ENCODE measurements at regions not wholly inside any gene's neighbourhood (a gene's known extent, or its start where the extent isn't known, plus 50 kb on each side); places are given as distances from the start of the nearest gene placed in this dataset.

DNA sequence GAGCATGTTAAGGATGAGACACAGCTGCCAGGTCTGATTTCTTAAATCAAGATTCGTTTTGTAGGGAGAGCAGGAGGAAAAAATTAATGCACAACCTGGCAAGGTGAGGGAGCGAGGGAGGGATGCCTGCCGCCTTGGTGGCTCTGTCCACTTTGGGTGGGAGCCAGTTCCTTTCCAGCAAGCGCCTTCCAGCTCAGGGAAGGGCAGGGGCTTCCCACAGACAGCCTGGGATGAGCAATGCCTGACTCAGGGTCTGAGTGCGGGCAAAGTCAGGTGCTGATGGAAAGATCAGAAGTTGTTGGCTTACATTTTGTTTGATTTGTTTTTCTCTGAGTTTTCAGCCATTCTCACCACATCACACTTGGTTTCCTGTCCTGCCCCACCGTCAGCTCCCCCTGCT, 220.7 kb downstream of the ENGASE start:
- no peak for DNase-seq (ENCODE audit: low read depth in 3 of 3, low spot score in 1 of 3)

DNA sequence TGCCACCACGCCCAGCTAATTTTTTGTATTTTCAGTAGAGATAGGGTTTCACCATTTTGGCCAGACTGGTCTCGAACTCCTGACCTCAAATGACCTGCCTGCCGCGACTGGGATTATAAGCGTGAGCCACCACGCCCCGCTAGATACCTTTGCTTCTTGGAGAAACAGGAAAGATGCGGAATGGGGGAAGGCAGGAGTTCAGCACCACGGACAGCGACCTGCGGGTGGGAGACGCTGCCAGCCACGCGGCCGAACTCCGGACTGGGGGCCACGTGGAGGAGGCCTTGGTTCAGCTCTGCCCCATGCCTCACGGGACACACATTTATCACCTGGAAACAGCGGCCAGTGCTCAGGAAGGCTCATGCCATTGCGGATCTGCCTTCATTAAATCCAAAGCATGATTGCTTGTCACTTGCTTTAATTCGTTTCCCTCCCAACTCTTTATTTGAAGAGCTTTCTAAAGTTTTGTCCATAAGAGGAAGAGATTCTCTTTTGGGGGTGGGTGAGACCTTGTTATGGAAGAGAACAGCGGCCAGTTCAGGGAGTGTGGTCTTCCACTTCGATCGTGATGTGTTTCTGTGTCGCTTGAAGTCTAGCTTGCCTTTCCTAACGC, 219.9 kb downstream of the ENGASE start:
- DNase-seq (ENCODE audit: low read depth in 3 of 3, low spot score in 1 of 3), result peak in 1 of 3 donors; percentile 10

DNA sequence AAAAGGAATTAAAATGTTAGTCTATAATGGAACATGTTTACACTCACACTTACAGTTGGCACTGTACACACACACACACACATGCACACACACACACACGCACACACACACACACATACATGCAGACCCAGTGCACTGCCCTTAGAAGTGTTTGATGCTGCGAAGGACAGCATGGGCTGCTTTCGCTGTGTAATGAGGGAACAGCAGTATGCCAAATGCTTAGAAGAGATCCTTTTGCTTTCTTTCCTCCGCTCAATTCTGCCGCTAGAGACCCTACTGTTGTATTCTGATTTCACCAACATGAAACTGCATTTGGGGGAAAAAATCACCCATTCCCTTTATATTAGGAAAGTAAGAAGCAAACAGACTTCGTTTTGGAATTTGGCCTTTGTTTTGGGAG, 217.9 kb downstream of the ENGASE start:
- no peak for DNase-seq (ENCODE audit: low read depth in 3 of 3, low spot score in 1 of 3)

DNA sequence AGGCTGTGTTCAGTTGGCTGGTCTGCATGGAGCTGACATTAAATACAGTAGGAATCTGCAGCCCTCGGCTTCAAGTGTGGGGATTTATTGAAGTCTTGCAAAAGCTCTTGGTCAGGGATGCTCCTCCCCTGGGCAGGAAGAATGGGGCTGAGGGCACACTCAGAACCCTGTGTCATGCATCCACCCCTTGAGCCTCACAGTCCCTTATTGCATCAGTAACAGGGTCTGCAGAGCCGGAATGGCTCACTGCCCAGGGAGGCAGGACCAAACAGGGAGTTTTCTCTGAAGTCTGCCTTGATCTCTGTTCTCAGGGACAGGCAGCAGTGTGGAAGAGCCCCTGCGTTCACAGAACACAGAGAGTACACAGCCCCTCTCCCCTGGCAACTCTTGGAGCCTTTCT, 216.8 kb downstream of the ENGASE start:
- no peak for DNase-seq (ENCODE audit: low read depth in 3 of 3, low spot score in 1 of 3)

DNA sequence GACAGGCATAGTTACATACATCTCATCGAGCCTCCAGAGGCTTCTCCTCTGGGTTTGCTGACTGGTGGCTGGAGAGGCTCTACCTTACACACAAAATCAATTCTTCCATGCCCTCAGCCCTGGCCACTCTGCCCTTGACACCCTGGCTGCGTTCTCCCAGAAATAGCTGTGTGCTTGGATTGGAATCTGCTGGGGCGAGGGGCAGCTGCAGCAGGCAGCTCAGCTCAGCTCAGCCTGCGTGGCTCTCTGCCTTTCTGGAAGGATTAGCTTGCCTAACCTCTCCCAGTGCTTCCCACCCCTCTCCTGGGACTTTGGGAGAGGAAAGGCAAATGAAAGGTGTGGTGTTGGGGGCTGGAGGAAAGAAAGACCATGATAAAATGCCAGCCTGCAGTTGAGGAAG, 216.1 kb downstream of the ENGASE start:
- no peak for DNase-seq (ENCODE audit: low read depth in 3 of 3, low spot score in 1 of 3)

DNA sequence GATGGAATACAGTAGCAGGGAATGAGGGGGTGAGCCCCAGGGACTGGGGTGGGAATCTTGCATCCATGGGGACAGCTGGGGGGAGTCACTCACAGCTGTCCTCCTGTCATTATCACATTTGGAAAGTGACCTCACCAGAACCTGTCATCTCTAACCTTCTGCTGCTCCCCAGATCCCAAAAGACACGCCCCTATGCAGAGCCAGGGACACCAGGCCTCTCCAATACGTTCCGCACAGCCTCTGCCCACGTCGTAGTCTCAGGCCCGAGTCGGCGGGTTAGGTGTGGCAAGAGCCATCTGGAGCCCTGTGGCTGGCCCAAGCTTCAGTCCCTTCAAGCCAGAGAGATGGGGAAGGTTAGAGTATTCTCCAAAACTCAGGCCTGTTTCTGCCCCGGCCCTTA, 214.3 kb downstream of the ENGASE start:
- DNase-seq (ENCODE audit: low read depth in 3 of 3, low spot score in 1 of 3), result no peak

DNA sequence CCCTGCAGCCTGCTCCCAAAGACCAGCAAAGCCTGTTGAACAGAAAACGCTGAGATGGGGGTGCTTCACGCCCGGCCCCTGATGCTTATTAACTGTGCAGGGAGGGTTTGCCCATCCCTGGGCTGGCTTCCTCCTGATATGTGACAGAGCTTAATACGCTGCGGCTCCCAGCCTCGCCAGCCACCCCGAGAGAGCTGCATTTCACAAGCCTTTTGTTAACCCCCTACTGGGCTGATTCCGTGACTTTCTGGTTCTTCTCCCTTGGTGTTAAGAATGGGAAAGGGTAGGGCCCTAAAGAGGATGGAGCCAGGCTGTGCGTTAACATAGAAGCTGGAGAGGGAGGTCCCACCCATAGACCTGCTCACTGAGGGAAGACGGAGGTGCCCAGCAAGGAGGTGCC, 211.8 kb downstream of the ENGASE start:
- DNase-seq (ENCODE audit: low read depth in 3 of 3, low spot score in 1 of 3), result no peak

DNA sequence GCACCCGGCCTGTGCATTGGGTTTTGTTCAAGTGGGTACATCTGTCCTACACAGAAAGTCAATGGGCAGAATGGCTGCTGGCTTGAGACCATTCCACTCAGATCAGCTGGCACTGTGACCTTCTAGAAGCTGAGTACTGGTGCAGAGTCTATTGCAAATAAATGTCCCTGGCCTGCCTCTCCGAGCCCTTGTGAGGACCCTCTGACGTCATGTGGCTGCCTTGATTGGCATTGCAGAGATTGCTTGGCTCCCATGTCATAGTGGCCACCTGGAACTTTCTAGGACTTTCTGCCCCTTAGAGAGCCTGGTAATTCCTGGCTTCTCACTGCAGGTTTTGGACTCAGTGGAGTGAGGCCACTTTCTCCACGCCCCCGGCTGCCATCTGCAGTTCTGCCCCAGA, 211.3 kb downstream of the ENGASE start:
- DNase-seq (ENCODE audit: low read depth in 3 of 3, low spot score in 1 of 3), result no peak

DNA sequence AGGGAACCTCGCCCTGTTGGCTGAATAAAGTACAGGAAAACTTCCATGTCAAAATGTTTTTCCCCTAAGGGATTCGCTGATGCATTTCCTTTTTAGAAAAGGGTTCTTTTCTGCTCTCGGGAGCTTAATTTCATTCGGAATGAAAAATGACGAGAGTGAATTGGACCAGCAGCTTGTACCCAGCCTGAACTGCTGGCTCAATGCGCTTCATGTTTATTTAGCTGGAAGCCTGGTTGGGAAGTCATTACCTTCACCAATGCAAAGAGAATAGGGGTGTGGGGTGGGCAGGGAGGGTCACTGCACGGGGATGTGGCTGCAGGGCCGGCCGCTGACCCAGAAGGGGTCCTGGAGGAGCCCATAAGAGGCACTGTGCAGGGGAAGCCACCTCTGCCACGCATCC, 207.7 kb downstream of the ENGASE start:
- no peak for DNase-seq (ENCODE audit: low read depth in 3 of 3, low spot score in 1 of 3)

DNA sequence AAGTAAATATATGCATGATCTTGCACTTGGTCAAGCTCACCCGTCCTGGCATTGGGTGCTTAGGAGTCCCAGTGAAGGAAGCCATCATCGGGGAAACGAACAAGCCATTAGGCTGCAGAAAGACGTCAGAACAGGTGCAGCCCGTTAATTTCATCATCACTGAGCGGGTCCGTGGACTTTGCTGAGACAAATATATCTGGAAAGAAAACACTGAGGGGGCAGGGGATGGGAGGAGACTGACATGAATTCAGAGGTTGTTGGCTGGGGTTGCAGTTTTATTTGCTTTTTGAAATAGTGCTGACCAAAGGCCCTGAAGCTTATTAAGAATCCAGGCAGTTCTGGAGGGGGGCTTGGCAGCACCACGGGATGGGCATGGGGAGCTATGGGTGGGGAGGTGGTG, 207.2 kb downstream of the ENGASE start:
- no peak for DNase-seq (ENCODE audit: low read depth in 3 of 3, low spot score in 1 of 3)

DNA sequence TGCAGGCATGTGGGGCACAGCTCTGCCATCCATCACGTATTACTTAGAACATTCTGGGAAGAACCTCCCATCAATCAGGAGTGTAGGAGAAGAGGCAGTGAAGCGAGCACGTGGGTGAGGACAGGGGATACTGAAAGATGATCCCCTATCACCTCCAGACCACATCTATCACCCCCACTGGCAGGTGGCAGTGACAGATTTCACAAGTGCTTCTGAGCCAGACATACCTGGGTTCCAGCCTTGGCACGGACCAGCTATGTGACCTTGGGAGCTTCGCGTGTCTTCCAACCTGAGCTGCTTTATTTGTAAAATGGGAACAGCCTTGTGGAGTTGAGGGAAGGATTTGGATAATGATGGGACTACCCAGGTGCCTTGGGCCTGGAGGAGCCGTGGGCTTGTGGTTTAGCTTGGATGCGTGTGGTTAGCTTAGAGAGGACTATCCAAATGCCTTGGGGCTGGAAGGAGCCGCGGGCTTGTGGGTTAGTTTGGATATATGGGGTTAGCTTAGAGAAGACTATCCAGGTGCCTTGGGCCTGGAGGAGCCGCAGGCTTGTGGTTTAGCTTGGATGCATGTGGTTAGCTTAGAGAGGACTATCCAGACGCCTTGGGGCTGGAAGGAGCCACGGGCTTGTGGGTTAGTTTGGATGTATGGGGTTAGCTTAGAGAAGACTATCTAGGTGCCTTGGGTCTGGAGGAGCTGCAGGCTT, 206.4 kb downstream of the ENGASE start:
- no peak for DNase-seq (ENCODE audit: low read depth in 3 of 3, low spot score in 1 of 3)

DNA sequence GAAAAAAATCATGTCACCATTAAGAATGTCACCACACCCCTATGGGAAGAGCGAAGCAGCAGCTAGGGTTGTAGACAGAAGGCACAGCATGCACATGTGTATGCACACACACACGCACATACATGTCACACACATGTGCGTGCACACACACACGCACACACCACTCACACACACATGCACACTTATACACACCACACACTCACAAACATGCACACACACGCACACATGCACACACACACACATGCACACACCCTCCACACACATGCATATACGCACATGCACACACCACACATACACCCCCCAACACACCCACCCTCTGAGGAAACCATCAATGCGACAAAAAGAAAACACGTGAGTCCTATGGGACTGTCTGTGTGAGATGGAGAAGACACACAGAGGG, 205.4 kb downstream of the ENGASE start:
- no peak for DNase-seq (ENCODE audit: low read depth in 3 of 3, low spot score in 1 of 3)

DNA sequence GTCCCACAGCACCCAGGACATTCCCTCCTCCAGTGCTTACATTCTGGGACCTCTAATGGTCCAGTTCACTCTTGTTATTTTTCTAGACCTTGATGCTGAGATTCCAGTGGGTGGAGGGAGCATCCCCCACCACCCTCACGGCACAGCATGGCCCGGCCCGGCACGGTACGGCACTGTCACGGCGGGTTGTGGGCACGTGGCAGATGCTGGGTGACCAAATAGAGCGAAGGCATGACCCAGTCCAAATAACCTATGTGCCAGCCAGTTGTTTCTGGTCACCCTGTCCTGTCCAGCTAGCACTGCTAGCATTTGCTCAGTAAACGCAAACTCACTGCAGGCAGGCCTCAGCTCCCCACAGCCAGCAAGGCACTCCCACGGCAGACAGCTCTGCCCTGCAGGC, 204.7 kb downstream of the ENGASE start:
- DNase-seq (ENCODE audit: low read depth in 3 of 3, low spot score in 1 of 3), result no peak

DNA sequence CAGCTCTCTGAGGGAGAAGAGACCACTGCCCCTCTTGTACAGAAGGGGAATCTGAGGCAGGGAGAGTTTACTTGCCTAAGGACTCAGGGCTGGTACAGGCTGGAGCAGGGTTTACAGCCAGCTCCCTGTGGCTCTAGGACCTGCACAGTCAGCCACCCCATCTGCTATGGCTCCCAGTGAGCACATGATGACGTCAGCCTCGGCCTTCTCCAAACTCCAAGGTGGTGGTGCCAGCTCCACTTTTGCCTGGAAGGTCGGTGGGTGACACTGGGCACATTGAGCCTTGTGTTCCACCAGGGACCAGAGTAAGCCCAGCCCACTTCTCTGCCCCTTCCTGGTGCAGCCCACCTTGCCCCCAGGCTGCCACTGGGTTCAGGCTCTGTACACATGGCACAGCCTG, 202.2 kb downstream of the ENGASE start:
- no peak for DNase-seq (ENCODE audit: low read depth in 3 of 3, low spot score in 1 of 3)

DNA sequence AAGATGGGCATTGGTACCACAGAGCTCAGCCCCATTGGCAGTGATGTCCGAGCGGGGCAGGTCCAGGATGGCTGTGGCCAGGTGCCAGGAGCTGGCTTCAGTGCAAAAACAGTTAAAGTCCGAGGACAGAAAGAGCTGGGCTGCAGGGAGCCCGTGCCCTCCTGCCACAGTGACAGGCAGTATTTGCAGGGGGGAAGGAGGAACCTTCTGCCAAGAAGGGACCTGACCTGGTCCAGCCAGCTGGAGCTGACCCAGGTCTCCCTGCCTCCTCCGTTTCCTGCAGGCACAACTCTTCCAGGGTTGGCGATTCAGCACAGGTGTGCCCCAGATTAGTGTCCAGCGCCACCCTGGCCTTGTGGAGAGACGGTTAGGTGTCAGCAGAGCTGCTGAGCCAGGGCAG, 199.0 kb downstream of the ENGASE start:
- no peak for DNase-seq (ENCODE audit: low read depth in 3 of 3, low spot score in 1 of 3)

DNA sequence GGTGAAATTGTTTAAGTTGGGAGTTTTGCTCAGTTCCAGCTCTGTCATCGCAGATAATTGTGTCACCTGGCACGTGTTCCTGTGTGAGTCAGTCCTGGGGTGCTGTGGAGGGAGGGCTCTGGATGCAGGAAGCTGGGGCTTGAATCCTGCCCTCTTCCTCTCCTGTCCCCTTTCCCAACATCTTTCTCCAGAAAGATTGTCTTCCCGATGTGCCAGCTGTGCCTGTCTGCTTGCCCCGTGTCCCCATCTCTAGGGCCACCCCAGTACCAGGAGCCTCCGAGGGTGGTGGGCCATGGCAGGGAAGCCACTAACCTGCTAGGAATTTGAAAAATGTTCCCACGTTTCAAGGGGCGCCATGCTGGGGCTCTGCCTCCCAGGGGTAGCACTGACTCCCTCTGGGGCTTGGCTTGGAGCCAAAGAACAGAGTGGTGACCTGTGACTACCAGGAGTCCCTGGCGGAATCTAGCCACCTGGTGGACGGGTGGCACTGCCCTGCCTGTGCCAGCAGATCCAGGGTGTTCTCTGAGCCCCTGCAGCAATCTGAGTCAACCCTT, 198.1 kb downstream of the ENGASE start:
- DNase-seq (ENCODE audit: low read depth in 3 of 3, low spot score in 1 of 3), result no peak

DNA sequence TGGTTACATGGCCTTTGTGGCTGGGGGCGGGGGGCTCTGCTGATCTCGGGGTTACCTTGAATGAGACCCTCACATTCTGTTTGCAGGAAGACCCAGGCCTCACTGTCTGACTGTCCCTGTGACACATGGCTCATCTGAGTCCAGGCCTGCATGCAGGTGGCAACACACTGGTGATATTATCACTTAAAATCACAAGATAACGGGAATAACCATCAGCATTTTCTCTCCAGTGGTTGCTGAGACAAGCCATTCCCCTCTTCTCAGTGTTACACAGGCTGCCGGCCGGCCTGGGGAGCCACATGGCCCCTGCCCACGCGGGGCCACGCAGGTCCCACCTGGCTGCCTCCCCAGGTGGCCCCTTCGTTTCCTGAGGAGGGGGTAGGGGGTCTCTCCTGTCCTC, 197.6 kb downstream of the ENGASE start:
- no peak for DNase-seq (ENCODE audit: low read depth in 3 of 3, low spot score in 1 of 3)

DNA sequence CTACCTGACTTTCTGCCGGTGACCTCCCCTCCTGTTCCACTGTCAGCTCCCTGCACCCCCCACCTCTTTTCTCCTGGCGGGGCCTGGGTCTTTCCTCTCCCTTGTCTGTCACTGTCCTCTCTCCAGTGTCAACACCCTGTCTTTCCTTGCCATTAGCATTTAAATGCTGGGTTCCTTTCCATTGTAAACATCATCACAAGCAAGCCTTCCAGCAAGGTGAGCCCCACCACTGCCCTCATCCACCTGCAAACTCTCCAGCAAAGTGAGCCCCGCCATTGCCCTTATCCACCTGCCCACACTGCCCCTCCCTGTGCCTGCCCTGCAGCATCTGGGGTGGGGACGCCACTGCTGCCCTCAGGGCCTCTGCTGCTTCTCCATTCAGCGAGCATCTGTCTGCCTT, 195.0 kb downstream of the ENGASE start:
- no peak for DNase-seq (ENCODE audit: low read depth in 3 of 3, low spot score in 1 of 3)

DNA sequence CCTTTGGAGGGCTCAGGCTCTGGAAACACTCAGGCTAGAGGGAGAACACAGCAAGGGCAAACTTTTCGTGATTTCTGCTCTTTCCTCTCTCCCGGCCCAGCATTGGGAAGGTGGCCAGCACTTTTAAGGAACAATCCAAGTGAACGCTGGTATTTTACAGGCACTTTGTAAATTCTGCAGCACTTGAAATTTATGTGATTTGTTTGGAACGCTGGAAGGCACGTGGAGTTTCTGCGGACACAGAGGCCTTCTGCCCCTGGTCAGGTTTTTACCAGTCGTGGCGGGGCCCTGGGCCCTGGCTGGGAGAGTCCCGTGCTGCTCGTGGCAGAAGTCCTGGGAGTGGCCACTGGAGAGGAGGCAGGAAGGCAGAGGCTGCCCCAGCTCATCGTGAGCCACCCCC, 188.6 kb downstream of the ENGASE start:
- DNase-seq (ENCODE audit: low read depth in 3 of 3, low spot score in 1 of 3), result no peak

DNA sequence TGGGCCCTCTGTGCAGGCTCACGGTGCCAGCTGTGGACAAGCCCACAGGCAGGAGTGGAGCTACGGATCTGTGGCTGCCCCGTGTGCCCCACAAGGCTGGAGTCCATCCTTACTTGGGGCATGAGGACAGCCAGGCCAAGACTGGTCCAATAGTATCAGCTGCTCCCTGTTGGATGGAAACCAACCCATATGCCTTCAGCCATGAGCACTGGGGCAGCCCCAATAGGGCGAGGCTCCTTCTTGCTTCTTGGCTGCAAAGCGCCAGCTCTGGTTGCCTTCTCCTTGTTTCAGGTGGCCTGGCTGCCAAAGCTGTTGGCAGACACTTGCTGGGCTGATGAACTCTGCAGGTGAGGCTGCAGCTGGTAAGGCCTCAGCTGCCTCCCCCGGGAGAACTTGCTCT, 188.0 kb downstream of the ENGASE start:
- DNase-seq (ENCODE audit: low read depth in 3 of 3, low spot score in 1 of 3), result no peak

DNA sequence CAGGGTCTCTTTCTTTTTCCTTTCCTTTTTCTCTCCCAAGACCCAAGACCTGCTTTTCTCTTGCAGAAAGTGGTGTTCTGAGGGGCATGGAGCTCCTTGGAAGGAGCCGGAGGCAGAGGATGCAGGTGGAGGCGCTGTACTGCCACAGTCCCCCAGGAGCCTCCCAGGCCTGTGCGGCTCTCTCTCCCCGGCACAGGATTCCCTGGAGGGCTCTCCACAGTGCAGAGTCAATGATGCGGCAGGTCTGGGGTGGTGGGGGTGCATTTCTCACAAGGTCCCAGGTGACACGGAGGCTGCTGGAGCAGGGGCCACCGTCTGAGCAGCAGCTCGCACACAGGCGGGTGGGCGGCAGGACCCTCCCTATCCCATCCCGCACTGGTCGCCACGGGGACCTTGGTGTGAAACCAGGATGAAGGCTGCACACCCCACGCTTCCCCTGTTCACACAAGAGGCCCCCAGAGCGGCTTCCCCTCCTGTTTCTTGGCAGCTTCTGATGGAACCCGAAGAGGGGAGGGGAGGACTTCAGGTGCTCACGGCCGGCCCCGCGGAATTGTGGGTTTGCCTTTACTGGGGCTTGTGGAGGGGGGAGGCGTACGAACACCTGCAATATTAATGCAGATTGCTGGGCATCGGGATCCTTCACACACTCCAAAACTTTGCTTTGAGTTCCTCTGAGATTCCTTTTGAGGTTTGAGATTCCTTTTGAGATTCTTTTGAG, 186.9 kb downstream of the ENGASE start:
- DNase-seq (ENCODE audit: low read depth in 3 of 3, low spot score in 1 of 3), result no peak

DNA sequence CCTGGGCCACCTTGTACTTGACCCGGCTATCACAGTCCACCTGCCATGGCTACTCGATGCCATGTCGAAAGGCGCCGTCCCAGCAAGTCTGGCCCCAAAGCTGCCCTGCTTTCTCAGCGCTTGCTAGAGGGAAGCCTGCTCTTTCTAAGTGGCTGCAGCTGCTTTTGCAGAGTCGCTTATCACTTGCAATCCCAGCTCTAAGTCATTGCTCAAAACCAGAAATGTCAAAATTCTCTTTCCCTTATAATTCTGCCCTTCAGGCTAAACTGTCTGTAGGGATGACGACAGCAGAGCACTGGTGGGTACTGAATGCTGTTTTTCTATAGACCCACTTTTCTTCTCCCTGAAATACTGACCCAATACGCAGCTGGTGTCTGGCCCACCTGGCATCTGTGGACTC, 184.2 kb downstream of the ENGASE start:
- no peak for DNase-seq (ENCODE audit: low read depth in 3 of 3, low spot score in 1 of 3)
